ENCODE measurements at regions not wholly inside any gene's neighbourhood (a gene's known extent, or its start where the extent isn't known, plus 50 kb on each side); places are given as distances from the start of the nearest gene placed in this dataset.

DNA sequence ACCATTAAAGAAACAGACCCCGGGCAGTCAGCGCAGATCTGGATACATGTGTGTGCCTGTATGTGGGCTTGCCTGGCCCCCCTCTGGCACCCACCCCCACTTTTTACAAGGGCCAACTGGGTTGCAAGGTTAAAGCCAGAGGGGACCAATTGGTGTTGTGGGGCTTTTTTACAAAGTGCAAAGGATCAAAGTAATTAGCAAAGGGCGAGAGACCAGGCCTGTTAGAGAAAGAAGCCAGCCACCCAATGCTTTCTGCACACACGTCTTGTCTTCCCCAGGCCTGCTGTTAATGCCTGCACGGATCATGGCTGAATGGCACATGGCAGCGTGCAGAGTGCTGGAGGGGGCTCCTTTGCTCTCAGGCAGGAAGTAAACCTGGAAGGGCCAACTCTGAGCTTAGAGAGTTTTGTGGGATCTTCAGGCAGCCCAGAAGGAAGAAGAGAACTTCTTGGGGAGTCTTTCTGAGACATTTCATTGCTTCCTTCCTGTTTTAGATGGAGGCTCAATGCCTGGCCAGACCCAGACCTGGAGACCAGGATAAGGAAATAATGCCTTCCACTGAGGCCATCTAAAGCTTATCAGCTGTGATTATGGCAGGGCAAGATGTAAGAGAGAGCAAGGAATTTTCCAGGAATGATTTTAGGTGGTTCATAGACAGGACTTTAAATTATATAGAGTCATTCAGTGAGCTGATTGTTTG is 523.4 kb upstream of the TBX3 start:
- no peak for TF ChIP-seq CTCF (IDR thresholded peaks at IDR 0.05)
- TF ChIP-seq POLR2A (IDR thresholded peaks at IDR 0.05) = no peak
